Right kidney (tissue), 1 donor: ENCODE measurements at regions not wholly inside any gene's neighbourhood (a gene's known extent, or its start where the extent isn't known, plus 50 kb on each side); places are given as distances from the start of the nearest gene placed in this dataset.

ENCODE experiments used
- DNase-seq: peaks from one replicate; pipeline ENCODE4 v3.0.0-alpha.2; 2016

GRCh38 chr3:181764544-181764943 lies 52.8 kb downstream of the SOX2 start:
- no peak for DNase-seq

- no peak for DNase-seq
These were observed 58.6 kb downstream of the SOX2 start for GRCh38 chr3:181770296-181770695.

GRCh38 chr3:181771120-181771519 lies 59.4 kb downstream of the SOX2 start:
- no peak for DNase-seq

DNA sequence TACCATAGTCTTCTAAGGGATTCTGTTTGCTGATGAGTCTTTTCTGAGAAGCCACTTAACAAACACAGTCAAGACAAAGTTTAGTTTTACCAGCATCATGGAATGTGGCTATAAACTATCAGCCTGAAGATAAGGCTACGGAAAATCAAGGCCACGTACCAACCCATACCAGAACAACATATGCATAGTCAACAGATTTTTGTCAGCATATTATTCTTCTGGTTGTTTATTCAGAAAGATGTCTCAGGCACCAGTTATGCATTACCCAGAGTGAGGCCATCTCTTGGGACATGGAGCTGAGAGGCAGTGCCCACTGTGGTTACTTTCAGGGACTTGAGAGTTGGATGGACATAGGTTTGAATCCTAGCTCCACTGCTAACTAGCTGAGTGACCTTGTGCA lies 60.4 kb downstream of the SOX2 start:
- DNase-seq: no peak

GRCh38 chr3:181773921-181774320 lies 62.2 kb downstream of the SOX2 start:
- DNase-seq: no peak

DNA sequence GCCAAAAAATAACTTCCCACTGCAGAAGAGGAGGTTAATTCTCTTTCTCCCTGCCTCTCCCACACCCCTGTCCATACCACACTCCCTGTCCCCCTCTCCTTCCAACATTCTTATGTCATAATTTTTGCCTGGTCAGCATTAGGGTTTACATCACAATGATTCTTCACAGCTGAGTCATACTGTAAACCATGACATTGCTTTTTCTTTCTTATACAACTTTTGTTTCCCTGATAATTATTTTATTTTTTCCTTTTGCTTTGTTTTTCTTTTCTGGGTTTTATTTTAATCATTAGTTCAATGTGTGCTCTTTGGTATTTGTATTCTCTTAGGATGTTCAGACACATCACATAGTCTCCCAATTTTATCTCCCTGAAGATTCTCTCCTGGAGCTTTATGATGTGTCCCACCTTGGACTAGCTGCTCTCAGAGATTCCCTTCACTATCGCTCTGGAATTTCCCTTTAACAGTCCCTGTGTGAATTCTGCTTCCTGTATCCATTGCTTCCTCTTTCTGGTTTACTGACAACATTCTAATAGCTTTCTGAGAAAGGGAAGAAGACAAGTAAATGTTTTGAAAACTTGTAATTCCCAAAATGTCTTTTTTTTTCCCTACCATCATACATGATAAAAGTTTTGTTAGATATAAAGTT lies 70.7 kb downstream of the SOX2 start:
- no peak for DNase-seq

DNA sequence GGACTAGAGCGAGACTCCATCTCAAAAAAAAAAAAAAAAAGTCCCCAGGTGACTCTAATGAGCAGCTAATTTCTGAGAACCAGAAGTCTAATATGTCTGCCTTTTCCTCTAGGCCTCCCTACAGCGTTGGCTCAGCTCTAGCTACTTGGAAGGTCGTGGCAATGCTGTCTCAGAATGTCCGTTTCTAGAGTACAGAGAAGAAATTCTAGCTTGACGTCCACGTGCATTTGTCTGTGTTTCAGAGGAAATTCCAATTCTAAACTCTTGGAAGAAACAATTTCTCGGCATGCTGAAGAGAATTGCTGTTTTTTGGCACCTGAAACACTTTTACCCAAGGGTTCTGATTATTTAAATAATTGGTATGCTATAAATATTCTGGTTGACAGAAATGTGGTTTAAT lies 78.8 kb downstream of the SOX2 start:
- no peak for DNase-seq

DNA sequence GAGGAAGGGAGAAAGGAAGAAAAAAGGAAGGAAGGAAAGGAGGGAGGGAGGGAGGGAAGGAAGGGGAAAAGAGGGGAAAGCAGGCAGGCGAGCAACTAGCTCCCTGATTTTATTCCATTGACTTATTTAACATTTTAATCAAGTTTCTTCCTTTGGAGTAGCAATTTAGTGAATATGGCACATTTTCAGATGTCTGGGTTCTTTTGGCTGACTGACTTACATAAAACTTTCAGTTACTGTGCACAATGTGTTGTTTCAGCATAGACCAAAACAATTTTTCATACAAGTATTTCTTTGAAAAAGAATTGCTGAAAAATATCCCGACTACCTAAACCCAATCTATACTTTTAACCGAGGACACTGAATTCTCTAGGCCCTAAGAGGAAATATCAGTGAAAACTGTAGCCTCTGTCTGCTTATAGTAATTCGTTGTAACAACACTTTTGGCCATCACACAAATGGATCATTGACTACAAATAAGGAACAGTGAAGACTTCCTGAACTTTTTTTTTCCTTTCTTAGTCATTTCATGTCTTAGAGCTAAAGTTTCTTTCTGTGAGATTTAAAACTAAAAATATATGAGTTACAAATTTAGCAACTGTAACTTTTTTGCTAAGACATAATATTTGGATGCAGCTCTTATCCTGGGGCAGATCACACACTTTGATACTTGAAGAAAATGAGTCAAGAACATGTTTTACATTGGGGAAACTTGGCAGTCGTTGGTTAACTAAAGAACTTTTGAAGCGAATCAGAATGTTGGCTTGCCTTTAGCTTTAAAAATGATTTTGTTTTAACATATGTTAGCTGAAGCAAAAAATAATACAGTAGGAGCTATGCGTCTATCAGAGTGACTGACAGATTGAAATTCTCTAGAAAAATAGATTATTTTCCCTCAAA lies 79.6 kb downstream of the SOX2 start:
- DNase-seq: no peak

- DNase-seq: no peak
These were observed 81.3 kb downstream of the SOX2 start for GRCh38 chr3:181793006-181793405.

GRCh38 chr3:181794011-181794790 lies 82.5 kb downstream of the SOX2 start:
- no peak for DNase-seq

DNA sequence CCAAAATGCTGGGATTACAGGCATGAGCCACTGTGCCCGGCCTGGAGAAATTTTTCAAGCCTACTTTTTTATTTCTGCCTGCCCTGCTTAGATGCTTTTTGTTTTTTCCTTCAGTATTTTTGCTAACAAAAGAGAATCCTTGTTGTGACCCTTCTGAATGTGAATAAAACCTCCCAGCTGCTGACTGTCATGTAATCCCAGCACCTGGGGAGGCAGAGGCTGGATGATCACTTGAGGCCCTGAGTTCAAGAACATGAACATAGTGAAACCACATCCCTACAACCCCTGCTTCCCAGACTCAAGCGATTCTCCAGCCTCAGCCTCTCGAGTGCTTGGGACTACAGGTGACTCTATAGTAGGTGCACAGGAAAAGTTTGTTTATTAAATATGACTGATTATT lies 84.9 kb downstream of the SOX2 start:
- no peak for DNase-seq

GRCh38 chr3:181797431-181797830 lies 85.7 kb downstream of the SOX2 start:
- no peak for DNase-seq

DNA sequence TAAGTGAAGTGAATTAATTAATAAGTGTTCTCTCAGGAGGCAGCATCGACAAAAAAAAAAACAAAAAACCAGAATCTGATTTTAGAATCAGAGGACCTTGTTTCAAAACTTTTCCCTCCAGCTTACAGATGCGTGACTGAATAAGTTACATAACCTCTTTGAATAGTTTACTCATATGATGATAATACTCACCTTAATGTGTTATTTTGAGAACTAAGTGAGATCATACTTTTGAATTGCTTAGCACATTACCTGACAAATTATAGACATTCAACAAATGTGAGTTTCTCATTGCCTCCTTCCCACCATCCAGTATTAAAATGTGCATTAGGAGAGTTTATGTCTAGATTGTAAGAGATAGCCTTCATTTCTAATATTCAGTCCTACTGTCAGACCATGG lies 94.0 kb downstream of the SOX2 start:
- DNase-seq: no peak

DNA sequence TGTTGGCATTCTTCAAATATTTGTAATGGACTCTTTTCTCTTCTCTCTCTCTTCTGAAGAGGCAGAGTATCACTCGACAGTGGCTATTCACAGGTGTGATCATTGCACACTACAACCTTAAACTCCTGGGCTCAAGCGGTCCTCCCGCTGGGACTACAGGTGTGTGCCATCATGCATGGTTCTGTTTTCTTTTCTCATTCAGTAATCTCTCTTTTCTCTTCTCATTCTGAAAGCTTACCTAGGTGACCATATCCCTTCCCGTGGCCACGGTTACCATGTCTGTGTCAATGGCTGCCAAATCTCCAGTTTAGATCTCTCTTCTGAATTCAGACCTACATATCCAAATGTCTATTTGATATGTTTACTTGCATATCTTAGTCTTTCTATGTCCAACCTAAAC lies 96.3 kb downstream of the SOX2 start:
- DNase-seq: no peak

DNA sequence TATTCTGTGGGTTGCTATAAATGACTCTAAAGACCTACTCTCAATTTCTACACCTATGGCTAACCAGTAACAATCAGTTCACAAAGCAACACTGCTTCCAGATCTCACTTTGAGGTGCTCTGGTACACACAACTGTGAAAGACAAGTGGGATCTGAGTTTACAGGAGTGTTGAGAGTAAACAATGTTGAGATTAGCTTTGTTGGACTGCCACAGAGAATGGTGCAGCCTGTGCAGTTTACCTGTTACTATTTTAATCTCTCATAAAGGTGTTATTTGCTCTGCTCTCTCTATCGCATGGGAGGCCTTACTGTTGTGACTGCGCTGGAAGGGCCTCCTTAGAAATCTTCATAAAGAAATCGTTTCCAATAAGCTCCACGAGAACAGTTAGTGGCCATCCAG lies 112.0 kb downstream of the SOX2 start:
- DNase-seq: no peak

- no peak for DNase-seq
These were observed 113.2 kb downstream of the SOX2 start for GRCh38 chr3:181824961-181825360.

DNA sequence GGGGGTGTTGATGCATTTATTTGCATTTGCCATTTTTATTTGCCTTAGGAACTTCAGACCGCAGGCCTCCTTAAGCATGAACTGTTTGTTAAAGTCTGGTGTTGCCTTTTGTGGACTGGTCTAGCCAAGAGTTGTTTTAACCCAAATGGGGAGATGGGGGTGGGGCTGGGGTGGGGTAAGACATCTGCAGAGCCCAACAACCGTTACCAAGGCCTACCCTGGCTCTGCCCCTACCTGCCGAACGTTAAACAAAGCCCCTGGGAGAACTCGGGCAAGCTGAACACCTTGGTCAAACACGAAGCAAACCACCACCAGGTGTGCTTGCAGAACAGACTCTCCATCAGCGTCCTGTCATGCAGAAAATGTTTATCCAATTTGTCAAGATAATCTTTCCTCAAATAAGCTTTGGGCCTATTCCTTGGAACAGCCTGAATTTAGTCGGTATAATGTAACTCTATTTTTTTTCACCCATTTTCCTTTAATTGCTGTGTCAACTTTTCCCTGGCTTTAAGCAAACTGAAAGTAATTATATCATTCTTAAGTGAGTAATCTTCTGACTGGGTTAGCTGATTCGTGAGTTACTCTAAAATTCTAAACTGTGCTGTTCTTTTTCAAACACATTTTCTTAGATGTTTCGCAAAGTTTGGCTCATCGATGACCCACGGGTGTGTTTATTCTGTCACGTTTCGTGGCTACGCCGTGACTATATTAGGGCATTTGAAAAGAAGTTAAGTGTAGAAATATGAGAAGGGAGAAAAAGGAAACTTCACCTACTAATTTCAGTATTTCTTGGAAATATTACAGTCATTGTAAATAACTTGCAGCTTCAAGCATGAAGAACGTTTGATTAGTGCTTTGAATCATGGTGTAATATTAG lies 127.6 kb downstream of the SOX2 start:
- DNase-seq: no peak

DNA sequence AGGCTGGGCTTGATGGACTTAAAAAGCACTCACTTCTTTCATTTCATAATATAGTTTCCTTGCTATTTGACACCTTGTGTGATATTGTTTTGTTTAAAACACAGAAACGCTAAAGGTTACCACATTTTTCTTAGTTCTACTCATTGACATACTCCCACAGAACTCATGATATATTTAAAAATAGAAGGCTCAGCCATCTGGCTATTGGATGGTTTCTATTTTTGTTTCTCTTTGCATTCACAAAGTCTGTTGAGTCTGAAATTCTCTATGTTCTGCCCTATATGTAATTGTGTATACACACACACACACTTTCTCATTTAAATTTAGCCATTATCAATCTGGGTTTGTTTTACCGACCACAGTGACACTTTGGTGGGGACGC lies 128.2 kb downstream of the SOX2 start:
- no peak for DNase-seq

- no peak for DNase-seq
These were observed 132.5 kb downstream of the SOX2 start for GRCh38 chr3:181844211-181844610.

- DNase-seq: no peak
These were observed 135.6 kb downstream of the SOX2 start for GRCh38 chr3:181847276-181847675.

GRCh38 chr3:181851063-181851462 lies 139.3 kb downstream of the SOX2 start:
- no peak for DNase-seq

DNA sequence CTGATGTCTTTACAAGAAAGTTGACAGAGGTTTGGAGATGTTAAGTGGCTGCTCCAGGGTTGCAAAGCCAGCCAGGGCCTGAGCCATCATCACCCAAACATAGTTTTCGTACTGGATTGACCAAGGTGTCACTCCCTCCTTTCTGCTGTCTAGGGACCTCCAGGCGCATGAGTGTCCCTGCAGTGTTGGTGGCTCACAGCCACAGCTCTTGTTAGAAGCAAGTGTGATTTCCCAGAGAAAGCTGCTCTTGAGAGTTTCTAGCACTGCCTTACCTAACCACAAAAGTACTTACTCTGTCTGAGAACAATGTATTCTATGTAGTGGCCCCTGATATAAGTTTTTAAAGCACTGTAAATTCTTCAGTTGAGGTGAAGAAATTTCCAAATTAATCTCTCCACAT lies 144.1 kb downstream of the SOX2 start:
- no peak for DNase-seq
